ENCODE measurements at regions not wholly inside any gene's neighbourhood (a gene's known extent, or its start where the extent isn't known, plus 50 kb on each side); places are given as distances from the start of the nearest gene placed in this dataset.

GRCh38 chr4:81845761-81846160 is 374.1 kb upstream of the RASGEF1B start:
- H3K27ac ChIP-seq (ENCODE audit: low read depth in 1 of 2, low read length in 1 of 2) = no peak overlapping the region
- WGBS, 2 donors = 66 to 92% methylated on average over 3 of the region's 3 CpGs
- DNase-seq = no peak
- H3K9me3 ChIP-seq (ENCODE audit: control insufficient read depth in 4 of 4, insufficient read depth in 3 of 4, low read length in 3 of 4) = peaks cover 0 to 2% (median 0%) of the 10 kb centered on the region in 4 donors
- ATAC-seq (ENCODE audit: insufficient read depth, low FRiP score) = no peak
- H3K4me3 ChIP-seq = no peak overlapping the region
- H3K27me3 ChIP-seq (ENCODE audit: control insufficient read depth in 3 of 3, insufficient read depth in 3 of 3, low read length in 2 of 3) = no peaks in the 10 kb centered on the region
- TF ChIP-seq CTCF (IDR thresholded peaks at IDR 0.05; ENCODE audit: control extremely low read depth, extremely low read depth) = no peak
- no peak overlapping the region for H3K9ac ChIP-seq (ENCODE audit: insufficient read depth in 1 of 2, low read length in 2 of 2)
- no peaks in the 10 kb centered on the region for H3K36me3 ChIP-seq (ENCODE audit: control insufficient read depth in 4 of 4, insufficient read depth in 4 of 4, low read length in 4 of 4)
- H3K4me1 ChIP-seq (ENCODE audit: control insufficient read depth in 5 of 5, insufficient read depth in 5 of 5, low read length in 5 of 5) = peaks cover 0 to 4% (median 0%) of the 10 kb centered on the region in 5 donors

- no peak for TF ChIP-seq CTCF (IDR thresholded peaks at IDR 0.05; ENCODE audit: control extremely low read depth, extremely low read depth)
- H3K9ac ChIP-seq (ENCODE audit: insufficient read depth in 1 of 2, low read length in 2 of 2) = no peak overlapping the region
- no peak overlapping the region for H3K27ac ChIP-seq (ENCODE audit: low read depth in 1 of 2, low read length in 1 of 2)
- DNase-seq (no peak), ATAC-seq (ENCODE audit: insufficient read depth, low FRiP score) (no peak)
- H3K9me3 ChIP-seq (ENCODE audit: control insufficient read depth in 4 of 4, insufficient read depth in 3 of 4, low read length in 3 of 4) = peaks cover 0 to 2% (median 0%) of the 10 kb centered on the region in 4 donors
- peaks cover 0 to 4% (median 0%) of the 10 kb centered on the region in 5 donors for H3K4me1 ChIP-seq (ENCODE audit: control insufficient read depth in 5 of 5, insufficient read depth in 5 of 5, low read length in 5 of 5)
- H3K4me3 ChIP-seq = no peak overlapping the region
- no peaks in the 10 kb centered on the region for H3K27me3 ChIP-seq (ENCODE audit: control insufficient read depth in 3 of 3, insufficient read depth in 3 of 3, low read length in 2 of 3)
- 76 to 83% methylated on average over 2 of the region's 2 CpGs for WGBS, 2 donors
- no peaks in the 10 kb centered on the region for H3K36me3 ChIP-seq (ENCODE audit: control insufficient read depth in 4 of 4, insufficient read depth in 4 of 4, low read length in 4 of 4)
These were observed 373.6 kb upstream of the RASGEF1B start for GRCh38 chr4:81845273-81845672.

GRCh38 chr4:81844717-81845116 is 373.0 kb upstream of the RASGEF1B start:
- H3K4me1 ChIP-seq (ENCODE audit: control insufficient read depth in 5 of 5, insufficient read depth in 5 of 5, low read length in 5 of 5) = peaks cover 0 to 4% (median 0%) of the 10 kb centered on the region in 5 donors
- WGBS, 2 donors = 1% methylated on average over 3 of the region's 3 CpGs
- H3K9me3 ChIP-seq (ENCODE audit: control insufficient read depth in 4 of 4, insufficient read depth in 3 of 4, low read length in 3 of 4) = peaks cover 0 to 2% (median 0%) of the 10 kb centered on the region in 4 donors
- DNase-seq (peak; percentile 81 to 90 (median 89)), ATAC-seq (ENCODE audit: insufficient read depth, low FRiP score) (peak; percentile 92)
- no peak overlapping the region for H3K4me3 ChIP-seq
- TF ChIP-seq CTCF (IDR thresholded peaks at IDR 0.05; ENCODE audit: control extremely low read depth, extremely low read depth) = peak; percentile 84
- H3K27me3 ChIP-seq (ENCODE audit: control insufficient read depth in 3 of 3, insufficient read depth in 3 of 3, low read length in 2 of 3) = no peaks in the 10 kb centered on the region
- H3K9ac ChIP-seq (ENCODE audit: insufficient read depth in 1 of 2, low read length in 2 of 2) = no peak overlapping the region
- H3K36me3 ChIP-seq (ENCODE audit: control insufficient read depth in 4 of 4, insufficient read depth in 4 of 4, low read length in 4 of 4) = no peaks in the 10 kb centered on the region
- H3K27ac ChIP-seq (ENCODE audit: low read depth in 1 of 2, low read length in 1 of 2) = no peak overlapping the region
